Neuronal stem cell (in vitro differentiated cells): ENCODE measurements at regions not wholly inside any gene's neighbourhood (a gene's known extent, or its start where the extent isn't known, plus 50 kb on each side); places are given as distances from the start of the nearest gene placed in this dataset.

Experiments
- DNase-seq: peaks from one replicate; pipeline ENCODE4 v3.0.0-alpha.2; 2013; ENCODE audit warnings: low spot score
- H2AFZ ChIP-seq: one replicate; pipeline ENCODE4 v1.6.1; 2013; ENCODE audit warnings: mild to moderate bottlenecking, low read length, inconsistent platforms
- H2AK5ac ChIP-seq: 2 replicates; pipeline ENCODE4 v1.6.1; 2013; ENCODE audit warnings: low read depth, mild to moderate bottlenecking, inconsistent platforms, low read length, moderate library complexity, mixed read lengths
- H2BK120ac ChIP-seq: 2 replicates; pipeline ENCODE4 v1.6.1; 2013; ENCODE audit warnings: low read depth, mild to moderate bottlenecking, inconsistent platforms, low read length, moderate library complexity, mixed read lengths
- H2BK12ac ChIP-seq: one replicate; pipeline ENCODE4 v1.6.1; 2013; ENCODE audit warnings: low read length, inconsistent platforms
- H2BK15ac ChIP-seq: 2 replicates; pipeline ENCODE4 v1.6.1; 2013; ENCODE audit warnings: mild to moderate bottlenecking, low read length, inconsistent platforms, mixed read lengths
- H2BK5ac ChIP-seq: one replicate; pipeline ENCODE4 v1.6.1; 2013; ENCODE audit warnings: inconsistent platforms, mild to moderate bottlenecking, low read length, moderate library complexity
- H3K14ac ChIP-seq: one replicate; pipeline ENCODE4 v1.6.1; 2013; ENCODE audit warnings: low read length, inconsistent platforms
- H3K18ac ChIP-seq: 2 replicates; pipeline ENCODE4 v1.6.1; 2013; ENCODE audit warnings: low read length, inconsistent platforms
- H3K23ac ChIP-seq: 2 replicates; pipeline ENCODE4 v1.6.1; 2013; ENCODE audit warnings: low read depth, mild to moderate bottlenecking, mixed read lengths, low read length, inconsistent platforms; ENCODE audit not compliant: poor library complexity
- H3K27ac ChIP-seq: replicated peaks from 3 replicates; pipeline ENCODE4 v1.5.1; 2013; ENCODE audit warnings: low read length, inconsistent platforms
- H3K27me3 ChIP-seq, 3 experiments: 2 replicates each; pipeline ENCODE4 v1.6.1; 2013; ENCODE audit warnings: low read length in 3 of 3, mild to moderate bottlenecking in 2 of 3, inconsistent platforms in 1 of 3, low read depth in 1 of 3, mixed read lengths in 1 of 3, moderate library complexity in 1 of 3; ENCODE audit not compliant: control insufficient read depth in 3 of 3, insufficient read depth in 3 of 3
- H3K36me3 ChIP-seq, 2 donors: replicated peaks in 1 of 2; 2 replicates each; pipeline ENCODE4 v1.6.1; 2013; ENCODE audit warnings: low read length in 2 of 2; ENCODE audit not compliant: control insufficient read depth in 2 of 2, insufficient read depth in 2 of 2
- H3K4ac ChIP-seq: 2 replicates; pipeline ENCODE4 v1.6.1; 2013; ENCODE audit warnings: inconsistent platforms, mild to moderate bottlenecking, low read length, moderate library complexity
- H3K4me1 ChIP-seq, 2 donors: 1 replicate in 1 of 2; 2 replicates in 1 of 2; pipeline ENCODE4 v1.6.1; 2013; ENCODE audit warnings: low read length in 2 of 2, low read depth in 1 of 2; ENCODE audit not compliant: control insufficient read depth in 2 of 2, insufficient read depth in 1 of 2
- H3K4me2 ChIP-seq: one replicate; pipeline ENCODE4 v1.6.1; 2013; ENCODE audit warnings: mild to moderate bottlenecking, low read length, inconsistent platforms; ENCODE audit not compliant: insufficient read depth, poor library complexity, severe bottlenecking
- H3K4me3 ChIP-seq, 2 donors: 2 replicates each; pipeline ENCODE4 v1.5.1; 2013; ENCODE audit warnings: low read length in 2 of 2, mild to moderate bottlenecking in 2 of 2, inconsistent platforms in 1 of 2, moderate library complexity in 1 of 2
- H3K79me1 ChIP-seq: one replicate; pipeline ENCODE4 v1.6.1; 2013; ENCODE audit warnings: low read depth, mild to moderate bottlenecking, inconsistent platforms, low read length, moderate library complexity
- H3K9ac ChIP-seq: one replicate; pipeline ENCODE4 v1.6.1; 2013; ENCODE audit warnings: mild to moderate bottlenecking, low read depth, low read length, inconsistent platforms; ENCODE audit not compliant: poor library complexity
- H3K9me3 ChIP-seq, 2 donors: replicated peaks in 1 of 2; 2 replicates each; pipeline versions ENCODE3 to v1.6.1; 2013; ENCODE audit warnings: low read length in 2 of 2, mild to moderate bottlenecking in 2 of 2, inconsistent platforms in 1 of 2, low read depth in 1 of 2, mixed read lengths in 1 of 2, moderate library complexity in 1 of 2; ENCODE audit not compliant: control insufficient read depth in 2 of 2, insufficient read depth in 1 of 2
- H4K8ac ChIP-seq: one replicate; pipeline ENCODE4 v1.6.1; 2013; ENCODE audit warnings: low read depth, mild to moderate bottlenecking, inconsistent platforms, low read length, moderate library complexity
- H4K91ac ChIP-seq: one replicate; pipeline ENCODE4 v1.6.1; 2013; ENCODE audit warnings: low read length, low read depth, mild to moderate bottlenecking, inconsistent platforms; ENCODE audit not compliant: poor library complexity
- WGBS, 2 donors: extraction: QIAGEN DNeasy Blood & Tissue Kit; methylation state at CpG; one replicate each; pipeline ENCODE4 v1.1.7; 2013; ENCODE audit warnings: missing lambda C conversion rate in 2 of 2, mixed read lengths in 1 of 2; ENCODE audit not compliant: insufficient read length in 2 of 2, insufficient replicate concordance in 1 of 2; ENCODE audit errors: extremely low coverage in 2 of 2; 5-methylcytosine and 5-hydroxymethylcytosine counted together

GRCh38 chr1:117753652-117754051 is 147.8 kb downstream of the TENT5C start:
- Histone ChIP-seq H4K91ac (no peak overlapping the region), H3K4ac (no peak overlapping the region), H3K36me3 (no peaks in the 10 kb centered on the region), H2AK5ac (no peak overlapping the region), H2BK120ac (no peak overlapping the region), H2BK5ac (no peak overlapping the region), H2BK12ac (no peak overlapping the region), H3K9ac (no peak overlapping the region), H3K79me1 (no peaks in the 10 kb centered on the region), H2AFZ (no peak overlapping the region), H3K4me1 (peaks cover 2% of the 10 kb centered on the region in 2 donors), H4K8ac (no peak overlapping the region), H3K27ac (no peak overlapping the region), H3K9me3 (no peaks in the 10 kb centered on the region), H2BK15ac (no peak overlapping the region), H3K4me3 (no peak overlapping the region), H3K23ac (no peak overlapping the region), H3K18ac (no peak overlapping the region), H3K14ac (no peak overlapping the region), H3K27me3 (peaks cover 0 to 14% (median 0%) of the 10 kb centered on the region in 3 experiments), H3K4me2 (no peak overlapping the region)
- DNase-seq, result no peak
- no CpG with 5 or more reads among the region's 5 CpGs for WGBS, 2 donors

- no peak overlapping the region for H4K8ac ChIP-seq
- H2AK5ac ChIP-seq, result no peak overlapping the region
- no peak overlapping the region for H2BK5ac ChIP-seq
- H3K4me2 ChIP-seq, result no peak overlapping the region
- no peak overlapping the region for H3K14ac ChIP-seq
- WGBS, 2 donors, result no CpG with 5 or more reads among the region's 9 CpGs
- H3K18ac ChIP-seq, result no peak overlapping the region
- H4K91ac ChIP-seq, result no peak overlapping the region
- no peaks in the 10 kb centered on the region for H3K79me1 ChIP-seq
- H3K4ac ChIP-seq, result no peak overlapping the region
- H2BK15ac ChIP-seq, result no peak overlapping the region
- no peaks in the 10 kb centered on the region for H3K36me3 ChIP-seq
- H3K9ac ChIP-seq, result no peak overlapping the region
- no peak overlapping the region for H2BK12ac ChIP-seq
- H2BK120ac ChIP-seq, result no peak overlapping the region
- no peak overlapping the region for H3K27ac ChIP-seq
- no peaks in the 10 kb centered on the region for H3K9me3 ChIP-seq
- DNase-seq, result peak; percentile 59
- H3K23ac ChIP-seq, result no peak overlapping the region
- H3K4me3 ChIP-seq, result no peak overlapping the region
- peaks cover 0 to 14% (median 0%) of the 10 kb centered on the region in 3 experiments for H3K27me3 ChIP-seq
- no peak overlapping the region for H2AFZ ChIP-seq
- peaks cover 2 to 4% of the 10 kb centered on the region in 2 donors for H3K4me1 ChIP-seq
Measured at GRCh38 chr1:117754061-117754969, 148.5 kb downstream of the TENT5C start.

- no peak overlapping the region for H2BK5ac ChIP-seq
- H3K9ac ChIP-seq, result no peak overlapping the region
- no peak overlapping the region for H3K14ac ChIP-seq
- no peak overlapping the region for H2AFZ ChIP-seq
- H3K4me3 ChIP-seq, result no peak overlapping the region
- H3K9me3 ChIP-seq, result no peaks in the 10 kb centered on the region
- no peaks in the 10 kb centered on the region for H3K79me1 ChIP-seq
- peaks cover 2 to 4% of the 10 kb centered on the region in 2 donors for H3K4me1 ChIP-seq
- no peak overlapping the region for H3K23ac ChIP-seq
- WGBS, 2 donors, result no CpG with 5 or more reads among the region's 3 CpGs
- H2AK5ac ChIP-seq, result no peak overlapping the region
- no peak for DNase-seq
- H3K27ac ChIP-seq, result no peak overlapping the region
- no peak overlapping the region for H2BK12ac ChIP-seq
- no peak overlapping the region for H3K18ac ChIP-seq
- no peak overlapping the region for H2BK15ac ChIP-seq
- no peak overlapping the region for H3K4me2 ChIP-seq
- no peak overlapping the region for H2BK120ac ChIP-seq
- peaks cover 0 to 14% (median 0%) of the 10 kb centered on the region in 3 experiments for H3K27me3 ChIP-seq
- no peak overlapping the region for H4K8ac ChIP-seq
- no peak overlapping the region for H4K91ac ChIP-seq
- no peaks in the 10 kb centered on the region for H3K36me3 ChIP-seq
- no peak overlapping the region for H3K4ac ChIP-seq
Measured at GRCh38 chr1:117757668-117758067, 151.8 kb downstream of the TENT5C start.

GRCh38 chr1:117758444-117759316 is 152.8 kb downstream of the TENT5C start:
- Histone ChIP-seq H3K27me3 (peaks cover 0 to 12% (median 0%) of the 10 kb centered on the region in 3 experiments), H3K4me3 (peak overlapping the region in 1 of 2 donors; percentile 28), H3K36me3 (no peaks in the 10 kb centered on the region), H4K91ac (no peak overlapping the region), H3K79me1 (no peaks in the 10 kb centered on the region), H3K9ac (no peak overlapping the region), H2BK15ac (no peak overlapping the region), H2AK5ac (no peak overlapping the region), H3K4ac (no peak overlapping the region), H2BK12ac (no peak overlapping the region), H3K18ac (peak overlapping the region; percentile 92), H2BK120ac (no peak overlapping the region), H3K9me3 (no peaks in the 10 kb centered on the region), H3K23ac (no peak overlapping the region), H3K14ac (peak overlapping the region; percentile 41), H2BK5ac (no peak overlapping the region), H3K27ac (no peak overlapping the region), H4K8ac (no peak overlapping the region), H3K4me2 (peak overlapping the region; percentile 60), H2AFZ (peak overlapping the region; percentile 89), H3K4me1 (peaks cover 2 to 4% of the 10 kb centered on the region in 2 donors)
- WGBS, 2 donors, result no CpG with 5 or more reads among the region's 26 CpGs
- peak; percentile 87 for DNase-seq
